Tibial artery (tissue), 4 donors: ENCODE measurements at regions not wholly inside any gene's neighbourhood (a gene's known extent, or its start where the extent isn't known, plus 50 kb on each side); places are given as distances from the start of the nearest gene placed in this dataset.

ENCODE experiments used
- DNase-seq, 2 donors: peaks; one replicate each; pipeline ENCODE4 v3.0.0-alpha.2; 2019
- H3K27ac ChIP-seq, 2 donors: fragments of 200-600 bp; sonication (generic) in 1 of 2; 1 replicate in 1 of 2; 2 replicates in 1 of 2; pipeline ENCODE4 v1.5.1; 2018 to 2019; ENCODE audit warnings: mild to moderate bottlenecking in 1 of 2
- H3K27me3 ChIP-seq, 2 donors: fragments of 200-600 bp; sonication (generic) in 1 of 2; one replicate each; pipeline versions ENCODE4 v1.5.1 to v1.6.0; 2016 to 2019
- H3K36me3 ChIP-seq, 3 donors: fragments of 200-600 bp; sonication (generic) in 2 of 3; one replicate each; pipeline ENCODE4 v1.5.1; 2016 to 2019; ENCODE audit warnings: mild to moderate bottlenecking in 2 of 3
- H3K4me1 ChIP-seq, 4 donors: fragments of 200-600 bp; sonication (generic) in 2 of 4; 1 replicate in 3 of 4; 2 replicates in 1 of 4; pipeline ENCODE4 v1.5.1; 2016 to 2019
- H3K4me3 ChIP-seq, 2 donors: fragments of 200-600 bp; sonication (generic) in 1 of 2; 1 replicate in 1 of 2; 2 replicates in 1 of 2; pipeline ENCODE4 v1.5.1; 2018 to 2019; ENCODE audit warnings: mild to moderate bottlenecking in 2 of 2
- H3K9me3 ChIP-seq, 3 donors: fragments of 200-600 bp; sonication (generic) in 1 of 3; one replicate each; pipeline ENCODE4 v1.5.1; 2016 to 2019
- intact Hi-C: fragments of 100-400 bp; cut with DNase I; formaldehyde crosslinking; loops from one replicate; pipeline ENCODE4 v1.15.0; 2023; ENCODE audit warnings: low total_unique reads
- TF ChIP-seq, protein P1 (sequence below), 2 experiments: fragments of 200-600 bp in 1 of 2; fragments of 450-650 bp in 1 of 2; IDR thresholded peaks; one replicate each; pipeline ENCODE4 v1.5.1; 2017 to 2019; ENCODE audit warnings: antibody characterized with exemption in 2 of 2, mild to moderate bottlenecking in 1 of 2, moderate library complexity in 1 of 2

DNA sequence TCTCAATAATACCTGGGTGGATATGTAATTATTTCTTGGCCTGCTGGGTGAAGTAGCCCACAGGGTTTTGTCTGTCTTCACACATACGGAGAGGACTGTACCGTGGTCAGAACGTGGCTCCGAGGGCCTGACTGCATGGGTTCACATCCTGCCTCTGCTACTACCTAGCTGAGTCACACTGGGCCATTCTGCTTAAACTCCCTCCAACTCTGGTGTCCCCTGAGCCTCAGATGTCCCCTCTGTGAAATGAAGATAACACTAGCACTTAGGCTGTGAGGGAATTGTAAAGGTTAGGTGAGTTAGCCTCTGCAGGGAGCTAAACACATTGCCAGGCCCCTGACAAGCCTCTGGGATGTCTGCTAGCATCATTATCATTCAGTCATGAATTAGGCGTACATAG is 120.1 kb upstream of the NABP1 start:
- no peak for DNase-seq

DNA sequence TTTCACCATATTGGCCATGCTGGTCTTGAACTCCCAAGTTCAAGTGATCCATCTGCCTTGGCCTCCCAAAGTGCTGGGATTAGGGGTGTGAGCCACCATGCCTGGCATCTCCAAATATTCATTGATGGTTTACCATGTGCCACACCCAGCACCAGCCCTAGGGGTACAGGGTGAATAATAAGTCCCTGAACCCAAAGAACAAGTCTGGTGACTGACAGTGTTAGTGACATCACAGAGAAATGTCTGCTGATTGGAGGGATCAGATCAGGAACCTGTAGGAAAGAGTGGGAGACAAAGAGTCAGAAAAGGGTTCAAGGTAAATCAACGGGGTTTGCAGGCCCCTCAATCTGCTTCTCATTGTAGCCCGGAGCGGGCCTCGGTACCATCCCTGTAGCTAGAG is 118.4 kb upstream of the NABP1 start:
- no peak overlapping the region for H3K4me3 ChIP-seq
- no peaks in the 10 kb centered on the region for H3K27me3 ChIP-seq
- H3K9me3 ChIP-seq, result no peaks in the 10 kb centered on the region
- H3K27ac ChIP-seq, result no peak overlapping the region
- TF ChIP-seq, protein P1, sequence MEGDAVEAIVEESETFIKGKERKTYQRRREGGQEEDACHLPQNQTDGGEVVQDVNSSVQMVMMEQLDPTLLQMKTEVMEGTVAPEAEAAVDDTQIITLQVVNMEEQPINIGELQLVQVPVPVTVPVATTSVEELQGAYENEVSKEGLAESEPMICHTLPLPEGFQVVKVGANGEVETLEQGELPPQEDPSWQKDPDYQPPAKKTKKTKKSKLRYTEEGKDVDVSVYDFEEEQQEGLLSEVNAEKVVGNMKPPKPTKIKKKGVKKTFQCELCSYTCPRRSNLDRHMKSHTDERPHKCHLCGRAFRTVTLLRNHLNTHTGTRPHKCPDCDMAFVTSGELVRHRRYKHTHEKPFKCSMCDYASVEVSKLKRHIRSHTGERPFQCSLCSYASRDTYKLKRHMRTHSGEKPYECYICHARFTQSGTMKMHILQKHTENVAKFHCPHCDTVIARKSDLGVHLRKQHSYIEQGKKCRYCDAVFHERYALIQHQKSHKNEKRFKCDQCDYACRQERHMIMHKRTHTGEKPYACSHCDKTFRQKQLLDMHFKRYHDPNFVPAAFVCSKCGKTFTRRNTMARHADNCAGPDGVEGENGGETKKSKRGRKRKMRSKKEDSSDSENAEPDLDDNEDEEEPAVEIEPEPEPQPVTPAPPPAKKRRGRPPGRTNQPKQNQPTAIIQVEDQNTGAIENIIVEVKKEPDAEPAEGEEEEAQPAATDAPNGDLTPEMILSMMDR (IDR thresholded peaks at IDR 0.05), result no peak
- no peaks in the 10 kb centered on the region for H3K36me3 ChIP-seq
- intact Hi-C loops, result loop anchor here (10.0 kb wide), 1 partner anchor 255 kb away; no protein-coding TSS in a partner anchor
- H3K4me1 ChIP-seq, result peaks cover 0 to 7% (median 0%) of the 10 kb centered on the region in 4 donors
- no peak for DNase-seq

More for the DNA sequence above, 120.1 kb upstream of the NABP1 start:
- H3K27ac ChIP-seq, result no peak overlapping the region
- peaks cover 0 to 7% (median 0%) of the 10 kb centered on the region in 4 donors for H3K4me1 ChIP-seq
- H3K36me3 ChIP-seq, result no peaks in the 10 kb centered on the region
- intact Hi-C loops, result loop anchor here (10.0 kb wide), 1 partner anchor 257 kb away; no protein-coding TSS in a partner anchor
- H3K27me3 ChIP-seq, result peaks cover 0 to 5% of the 10 kb centered on the region in 2 donors
- TF ChIP-seq, protein P1 (IDR thresholded peaks at IDR 0.05), result no peak
- H3K9me3 ChIP-seq, result no peaks in the 10 kb centered on the region
- no peak overlapping the region for H3K4me3 ChIP-seq

DNA sequence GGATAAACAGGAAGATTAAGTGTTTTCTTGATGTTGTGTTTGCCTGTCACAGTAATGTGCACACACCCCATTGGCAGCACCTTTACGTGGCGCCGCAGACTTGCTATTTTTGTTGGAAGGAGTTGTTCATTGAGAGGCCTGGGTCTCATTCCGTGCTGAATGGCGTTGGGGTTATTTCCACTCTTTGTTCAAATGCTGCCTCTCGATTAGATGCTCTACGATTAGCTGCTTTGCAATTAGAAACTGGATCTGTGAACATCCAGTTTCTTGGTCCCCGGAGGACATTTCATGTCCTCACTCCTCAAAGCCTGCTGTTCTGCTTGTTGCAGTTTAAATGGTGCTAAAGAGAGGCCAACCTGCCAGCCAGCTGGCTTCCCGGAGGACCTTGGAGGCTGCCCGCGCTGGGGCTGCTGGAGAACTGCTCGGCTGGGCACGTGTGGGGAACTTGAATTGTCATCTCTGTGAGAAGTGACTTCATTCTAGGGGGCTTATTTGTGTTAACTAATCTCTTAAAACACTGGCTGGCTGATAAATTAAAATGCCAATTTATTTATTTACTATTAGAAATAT is 117.4 kb upstream of the NABP1 start:
- H3K9me3 ChIP-seq, result no peaks in the 10 kb centered on the region
- TF ChIP-seq, protein P1 (IDR thresholded peaks at IDR 0.05), result no peak
- no peak overlapping the region for H3K4me3 ChIP-seq
- no peaks in the 10 kb centered on the region for H3K4me1 ChIP-seq
- no peak overlapping the region for H3K27ac ChIP-seq
- intact Hi-C loops, result loop anchor here (10.0 kb wide), 1 partner anchor 234 kb away; no protein-coding TSS in a partner anchor
- H3K27me3 ChIP-seq, result no peaks in the 10 kb centered on the region
- no peak for DNase-seq
- H3K36me3 ChIP-seq, result no peaks in the 10 kb centered on the region

DNA sequence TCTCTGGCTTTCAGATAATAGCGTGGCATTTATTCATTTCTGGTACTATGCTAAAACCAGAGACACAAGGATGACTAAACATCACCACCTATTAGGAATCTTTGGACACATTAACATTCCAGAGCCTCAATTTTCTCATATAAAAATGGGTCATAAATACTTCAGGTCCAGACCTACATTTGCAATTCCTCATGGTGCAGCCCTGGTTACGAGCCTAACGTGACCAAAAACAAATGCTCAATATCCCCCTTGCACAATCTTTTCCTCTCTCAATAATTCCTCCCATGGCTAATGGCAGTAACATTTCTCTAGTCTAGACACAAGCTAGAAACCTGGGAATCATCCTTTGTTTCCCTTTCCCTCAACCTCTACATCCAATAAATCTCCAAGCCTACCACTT is 112.8 kb upstream of the NABP1 start:
- intact Hi-C loops, result loop anchor here (5.0 to 10.0 kb wide), 2 partner anchors 127 to 230 kb away; no protein-coding TSS in a partner anchor
- DNase-seq, result no peak
- no peaks in the 10 kb centered on the region for H3K4me1 ChIP-seq
- no peaks in the 10 kb centered on the region for H3K9me3 ChIP-seq
- H3K27me3 ChIP-seq, result no peaks in the 10 kb centered on the region
- no peaks in the 10 kb centered on the region for H3K36me3 ChIP-seq
- no peak overlapping the region for H3K4me3 ChIP-seq
- no peak overlapping the region for H3K27ac ChIP-seq
- TF ChIP-seq, protein P1 (IDR thresholded peaks at IDR 0.05), result no peak

GRCh38 chr2:191565647-191566198 is 112.2 kb upstream of the NABP1 start:
- Histone ChIP-seq H3K9me3 (no peaks in the 10 kb centered on the region), H3K4me3 (no peak overlapping the region), H3K27me3 (no peaks in the 10 kb centered on the region), H3K36me3 (no peaks in the 10 kb centered on the region), H3K4me1 (no peaks in the 10 kb centered on the region), H3K27ac (no peak overlapping the region)
- DNase-seq, result no peak
- intact Hi-C loops, result loop anchor here (5.0 to 10.0 kb wide), 2 partner anchors 127 to 229 kb away; no protein-coding TSS in a partner anchor
- TF ChIP-seq, protein P1 (IDR thresholded peaks at IDR 0.05), result no peak
